Smooth muscle cell of the brain vasculature (primary cell): ENCODE measurements at regions not wholly inside any gene's neighbourhood (a gene's known extent, or its start where the extent isn't known, plus 50 kb on each side); places are given as distances from the start of the nearest gene placed in this dataset.

Experiments used
- DNase-seq: peaks from one replicate; pipeline ENCODE4 v3.0.0-alpha.2; 2012; ENCODE audit warnings: low read depth, low spot score

DNA sequence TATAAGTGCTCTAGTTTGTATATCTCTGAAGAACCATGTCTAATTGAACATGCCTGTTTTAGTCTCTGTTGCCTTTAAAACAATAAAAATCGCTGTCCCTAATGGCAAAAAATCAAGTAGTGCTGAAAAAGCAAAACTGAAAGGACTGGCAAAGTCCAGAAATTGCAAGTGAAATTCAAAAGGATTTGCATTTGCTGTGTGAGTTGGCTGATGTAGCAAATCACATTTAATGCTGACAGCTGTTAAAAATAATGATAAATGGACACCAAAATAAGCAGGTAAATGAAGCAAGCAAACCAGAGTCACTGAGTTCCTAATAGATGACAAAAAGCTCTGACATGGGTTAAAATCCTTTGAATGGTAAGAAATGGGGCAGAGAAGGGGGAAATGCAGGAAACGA is 874.1 kb downstream of the GRM8 start:
- DNase-seq, result no peak

GRCh38 chr7:126370038-126370668 is 882.6 kb downstream of the GRM8 start:
- no peak for DNase-seq

DNA sequence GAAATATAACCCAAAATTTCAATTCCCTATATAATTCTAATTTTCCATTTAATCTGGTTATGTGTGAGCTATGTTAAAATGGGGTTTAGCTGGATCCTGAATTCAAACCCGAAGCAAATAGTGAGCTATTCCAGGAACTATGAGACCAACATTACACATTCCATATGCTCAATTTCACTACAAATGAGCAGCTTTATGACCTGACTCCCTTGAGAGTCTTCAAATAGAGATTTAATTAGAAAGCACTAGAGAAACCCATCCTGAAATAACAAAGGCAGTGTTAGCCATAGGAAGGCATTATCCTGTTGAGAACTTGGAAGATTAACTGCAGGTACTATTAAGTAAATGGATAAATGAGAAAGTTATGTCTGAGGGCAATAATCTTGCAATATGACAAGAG is 890.0 kb downstream of the GRM8 start:
- DNase-seq, result no peak

DNA sequence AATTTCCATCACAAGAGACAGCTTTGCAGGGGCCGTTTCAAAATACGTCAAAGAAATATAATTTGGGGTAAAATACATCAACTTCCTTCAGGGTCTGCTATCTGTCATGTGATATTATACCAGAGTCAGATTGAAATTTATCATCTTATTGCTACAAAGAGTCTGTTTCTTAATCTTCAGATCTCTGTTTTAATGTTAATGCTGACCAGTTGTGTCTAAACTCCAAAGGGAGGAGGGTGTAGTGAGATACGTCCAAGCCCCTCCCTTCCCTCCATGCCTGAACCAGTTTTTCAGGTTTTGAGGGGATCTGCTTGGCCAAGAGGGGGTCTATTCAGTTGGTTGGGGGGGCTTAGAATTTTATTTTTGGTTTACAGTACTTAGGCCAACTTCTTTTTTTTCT is 891.6 kb downstream of the GRM8 start:
- no peak for DNase-seq

DNA sequence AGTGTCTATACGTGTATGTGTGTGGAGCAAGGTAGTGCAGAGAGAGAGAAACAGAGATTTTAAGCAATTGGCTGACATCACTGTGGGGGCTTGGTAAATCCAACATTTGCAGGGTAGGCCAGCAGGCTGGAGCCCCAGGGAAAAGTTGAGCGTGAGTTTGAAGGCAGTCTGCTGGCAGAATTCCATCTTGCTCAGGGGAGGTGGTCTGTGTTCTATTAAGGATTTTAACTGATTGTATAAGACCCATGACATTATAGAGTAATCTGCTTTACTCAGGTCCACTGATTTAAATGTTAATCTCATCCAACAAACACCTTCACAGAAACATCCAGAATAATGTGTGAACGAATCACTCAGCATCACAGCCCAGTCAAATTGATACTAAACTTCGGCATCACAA is 912.9 kb downstream of the GRM8 start:
- DNase-seq, result no peak

DNA sequence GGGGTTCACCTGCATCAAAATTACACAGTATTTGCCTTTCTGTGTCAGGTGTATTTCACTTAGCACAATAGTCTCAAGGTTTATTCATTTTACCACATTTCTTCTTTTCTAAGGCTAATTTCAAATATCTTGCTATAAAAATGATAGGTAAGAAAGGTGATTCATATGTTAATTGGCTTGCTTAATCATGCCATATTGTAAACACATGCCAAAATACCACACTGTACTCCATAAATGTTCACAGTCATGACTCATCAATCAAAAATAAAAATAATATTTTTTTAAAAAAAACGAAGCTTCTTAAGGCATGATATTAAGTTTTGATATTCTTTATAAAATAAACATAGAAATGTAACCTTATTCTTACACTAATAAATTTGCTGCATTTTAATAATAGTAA is 947.1 kb downstream of the GRM8 start:
- no peak for DNase-seq

- DNase-seq, result no peak
These were observed 948.8 kb downstream of the GRM8 start for GRCh38 chr7:126303926-126304325.

GRCh38 chr7:126302639-126303038 is 950.1 kb downstream of the GRM8 start:
- DNase-seq, result no peak

- no peak for DNase-seq
These were observed 966.4 kb downstream of the GRM8 start for GRCh38 chr7:126286317-126286716.

DNA sequence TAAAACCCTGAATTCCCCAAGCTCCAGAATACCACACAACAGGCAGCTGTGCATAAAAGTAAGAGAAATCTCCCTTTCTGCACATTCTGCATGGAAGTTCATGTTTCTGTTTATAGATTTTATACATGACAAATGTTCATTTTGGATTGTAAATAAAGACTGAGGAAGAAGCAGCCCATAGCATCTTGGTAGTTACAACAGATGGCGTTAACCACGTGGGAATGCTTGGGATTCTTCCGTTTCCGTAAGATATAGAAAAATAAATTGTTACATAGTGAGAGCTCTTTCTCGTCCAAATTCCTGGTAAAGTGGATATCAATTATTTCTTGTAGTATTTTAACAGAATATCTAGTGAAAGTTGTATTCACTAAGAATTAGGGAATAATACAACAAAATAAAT is 1016.5 kb downstream of the GRM8 start:
- no peak for DNase-seq

DNA sequence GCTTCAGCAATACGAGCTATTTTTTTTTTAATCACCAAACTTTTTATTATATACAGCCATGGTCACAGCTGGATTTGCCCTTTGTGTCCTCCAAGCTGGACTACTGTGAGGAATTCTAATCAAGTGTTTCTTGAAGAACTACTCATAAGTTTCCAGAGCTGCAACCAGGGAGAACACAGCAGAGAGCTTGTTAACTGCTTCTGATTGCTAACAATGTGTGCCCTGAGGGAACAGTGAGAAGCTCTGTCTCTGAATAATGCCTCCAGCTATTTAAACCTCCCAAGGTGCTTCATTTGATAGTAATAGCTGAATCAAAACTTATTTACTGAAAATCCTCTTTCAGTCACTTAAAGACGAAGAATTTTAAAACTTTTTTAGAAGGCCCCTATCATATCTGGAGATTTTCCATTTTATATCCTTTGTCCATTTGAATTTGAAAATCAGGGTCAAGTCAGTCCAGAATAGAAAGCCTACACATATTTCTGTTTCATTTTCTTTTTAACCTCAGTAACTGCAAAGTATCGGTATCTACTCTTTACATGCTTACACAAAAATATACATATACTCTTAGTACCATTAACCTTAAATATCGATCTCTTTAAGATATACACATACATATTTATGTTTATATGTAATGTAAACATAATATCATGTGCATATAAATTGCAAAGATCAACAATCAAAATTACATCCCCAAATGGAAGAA is 1024.2 kb downstream of the GRM8 start:
- DNase-seq, result no peak

DNA sequence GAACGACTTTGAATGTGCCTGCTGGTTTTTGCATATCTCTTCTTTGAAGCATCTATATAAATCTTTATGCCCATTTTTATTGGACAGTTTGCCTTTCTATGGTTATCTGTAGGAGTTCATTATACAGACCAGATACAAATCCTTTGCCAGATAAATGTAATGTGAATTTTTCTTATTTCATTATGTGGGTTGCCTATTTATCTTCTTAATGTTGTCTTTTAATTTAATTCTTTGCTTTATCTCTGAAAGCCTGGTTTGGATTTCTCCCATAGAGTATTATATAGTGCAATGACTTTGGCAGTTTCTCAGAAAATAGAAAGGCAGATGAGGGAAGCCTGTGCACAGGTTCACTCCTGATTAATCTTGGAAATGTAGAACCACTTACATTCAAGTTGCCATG is 1025.1 kb downstream of the GRM8 start:
- no peak for DNase-seq

DNA sequence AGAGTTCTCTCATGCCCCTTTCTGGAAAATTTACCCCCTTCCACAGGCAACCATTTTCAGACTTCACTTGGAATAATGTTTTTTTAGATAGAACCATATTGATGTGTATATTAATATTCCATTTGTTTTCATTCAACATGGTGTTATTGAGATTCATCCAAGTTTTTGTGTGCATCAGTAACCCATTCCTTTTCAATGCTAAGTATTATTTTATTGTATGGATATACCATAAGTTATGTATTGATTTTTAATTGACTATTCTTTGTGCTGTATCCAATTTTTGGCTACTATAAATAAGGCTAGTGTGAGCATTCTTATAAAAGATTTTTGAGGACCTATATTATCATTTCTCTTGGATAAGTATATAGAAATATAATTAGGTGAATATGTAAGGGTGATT is 1025.7 kb downstream of the GRM8 start:
- no peak for DNase-seq

GRCh38 chr7:126223729-126224128 is 1029.0 kb downstream of the GRM8 start:
- DNase-seq, result no peak

DNA sequence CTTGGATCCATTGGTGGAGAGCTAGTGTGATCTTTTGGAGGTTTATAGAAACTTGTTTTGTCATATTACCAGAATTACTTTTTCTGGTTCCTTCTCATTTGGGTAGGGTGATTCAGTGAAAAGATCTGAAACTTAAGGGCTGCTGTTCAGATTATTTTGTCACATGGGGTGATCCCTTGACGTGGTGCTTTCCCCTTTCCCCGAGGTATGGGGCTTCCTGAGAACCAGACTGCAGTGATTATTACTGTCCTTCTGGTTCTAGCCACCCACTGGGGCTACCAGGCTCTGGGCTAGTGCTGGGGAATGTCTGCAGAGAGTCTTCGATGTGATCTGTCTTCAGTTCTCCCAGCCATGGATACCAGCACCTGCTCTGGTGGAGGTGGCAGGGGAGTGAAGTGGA is 1030.0 kb downstream of the GRM8 start:
- no peak for DNase-seq

DNA sequence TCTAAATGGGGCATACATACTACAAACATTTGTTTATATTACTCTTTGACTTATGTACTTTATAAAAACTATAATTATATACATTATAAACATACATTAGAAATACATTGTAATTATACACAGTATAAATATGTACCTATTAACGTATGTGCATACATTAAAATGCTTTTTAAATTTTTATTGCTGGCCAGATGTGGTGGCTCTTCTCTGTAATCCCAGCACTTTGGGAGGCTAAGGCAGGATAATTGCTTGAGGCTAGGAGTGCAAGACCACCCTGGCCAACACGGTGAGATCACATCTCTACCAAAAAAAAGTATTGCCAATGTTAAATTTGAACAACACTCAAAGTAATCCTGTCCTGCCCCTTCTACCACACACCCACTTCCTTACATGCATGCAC is 1037.0 kb downstream of the GRM8 start:
- DNase-seq, result no peak

DNA sequence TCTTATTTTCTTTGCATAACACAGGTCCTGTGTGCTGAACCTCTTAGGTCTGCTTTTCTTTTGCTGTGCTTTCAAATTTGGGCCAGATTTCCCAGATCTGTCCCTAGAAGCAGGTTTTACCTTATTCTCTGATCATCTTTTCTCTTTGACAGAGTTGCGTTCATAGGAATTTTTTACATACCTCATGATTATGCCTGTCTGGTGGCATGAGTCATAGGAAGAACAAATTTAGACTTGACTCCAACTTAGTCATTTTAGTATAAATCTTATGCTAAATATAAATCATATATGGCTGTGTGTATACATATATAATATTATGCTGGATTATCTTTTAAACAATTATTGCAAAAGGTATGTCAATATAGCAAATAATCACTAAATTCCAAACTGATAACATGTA is 1038.9 kb downstream of the GRM8 start:
- DNase-seq, result no peak

DNA sequence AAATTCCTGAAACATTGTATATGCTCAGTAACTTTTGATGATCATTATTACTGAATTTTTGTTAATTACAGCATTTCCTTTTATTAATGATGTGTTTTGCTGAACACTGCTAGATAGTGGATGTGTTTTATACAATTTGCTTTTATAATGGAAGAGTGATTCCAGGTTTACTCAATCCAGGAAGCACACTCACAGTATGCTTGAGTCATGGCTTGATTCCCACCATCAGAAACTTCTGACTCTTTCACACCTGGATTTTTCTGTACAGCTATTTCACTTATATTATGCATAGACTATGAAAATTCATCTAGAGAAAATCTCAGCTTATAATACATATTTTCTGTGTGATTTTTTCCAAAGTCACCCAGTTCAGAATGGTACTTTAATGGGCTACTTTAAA is 1040.9 kb downstream of the GRM8 start:
- no peak for DNase-seq

DNA sequence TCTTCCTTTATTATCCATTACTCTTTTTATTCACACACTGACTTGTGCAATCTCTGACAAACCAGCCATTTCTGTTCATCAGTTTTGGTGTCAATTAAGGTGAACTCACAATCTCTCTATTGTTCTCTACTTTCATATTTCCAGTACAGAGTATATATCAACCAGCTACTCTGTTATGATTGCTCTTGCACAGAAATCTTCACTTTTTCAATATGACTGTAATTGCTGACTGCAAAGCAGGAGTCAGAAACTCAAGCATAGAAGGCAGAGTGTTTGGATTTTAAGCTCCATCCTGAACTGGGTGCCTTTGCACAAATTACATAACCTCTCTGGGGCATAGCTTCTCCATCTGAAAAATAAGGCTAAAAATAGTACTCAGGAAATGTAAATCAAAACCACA is 1042.0 kb downstream of the GRM8 start:
- no peak for DNase-seq

- DNase-seq, result no peak
These were observed 1049.6 kb downstream of the GRM8 start for GRCh38 chr7:126203185-126203584.

DNA sequence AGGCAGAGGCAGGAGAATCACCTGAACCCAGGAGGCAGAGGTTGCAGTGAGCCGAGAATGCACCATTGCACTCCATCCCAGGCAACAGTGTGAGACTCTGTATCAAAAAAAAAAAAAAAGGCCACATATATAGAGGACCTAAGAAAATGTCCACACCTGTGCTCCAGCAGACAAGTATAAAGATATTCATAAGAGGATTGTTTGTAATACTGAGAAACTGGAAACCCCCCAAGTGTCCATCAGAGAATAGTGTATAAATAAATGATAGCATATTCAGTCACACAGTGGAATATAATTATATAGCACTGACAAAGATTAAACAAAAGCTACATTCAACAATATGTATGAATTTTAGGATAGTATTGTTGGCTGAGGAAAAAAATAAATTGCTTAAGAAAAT is 1050.6 kb downstream of the GRM8 start:
- DNase-seq, result no peak

- DNase-seq, result no peak
These were observed 1066.7 kb downstream of the GRM8 start for GRCh38 chr7:126185959-126186580.

- no peak for DNase-seq
These were observed 1072.8 kb downstream of the GRM8 start for GRCh38 chr7:126179916-126180315.
